NCI-H774 (cell line): ENCODE measurements at regions not wholly inside any gene's neighbourhood (a gene's known extent, or its start where the extent isn't known, plus 50 kb on each side); places are given as distances from the start of the nearest gene placed in this dataset.
"Not testable (repeated sequence)": the region's sequence is repeated elsewhere in the genome, so short reads cannot be mapped to it uniquely, and the experiment has no call there.

ENCODE experiments used
- DNase-seq: peaks from one replicate; lab custom pipeline; 2025; lab: John Stamatoyannopoulos, UW

DNA sequence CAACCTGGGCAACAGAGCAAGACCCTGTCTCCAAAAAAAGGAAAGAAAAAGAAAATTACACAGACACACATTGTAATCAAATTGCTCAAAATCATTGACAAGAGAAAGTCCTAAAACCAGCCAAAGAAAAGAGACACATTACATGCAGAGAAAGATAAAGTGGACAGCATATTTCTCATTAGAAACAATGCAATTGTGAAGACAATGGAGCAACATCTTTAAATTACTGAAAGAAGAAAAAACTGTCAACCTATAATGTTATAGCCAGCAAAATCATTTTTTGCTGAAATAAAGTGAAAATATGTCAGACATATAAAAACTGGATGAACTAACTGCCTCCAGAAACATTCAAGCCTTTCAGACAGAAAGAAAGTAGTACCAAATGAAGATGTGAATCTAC lies 120.6 kb downstream of the TMEM167A start:
- no peak for DNase-seq

DNA sequence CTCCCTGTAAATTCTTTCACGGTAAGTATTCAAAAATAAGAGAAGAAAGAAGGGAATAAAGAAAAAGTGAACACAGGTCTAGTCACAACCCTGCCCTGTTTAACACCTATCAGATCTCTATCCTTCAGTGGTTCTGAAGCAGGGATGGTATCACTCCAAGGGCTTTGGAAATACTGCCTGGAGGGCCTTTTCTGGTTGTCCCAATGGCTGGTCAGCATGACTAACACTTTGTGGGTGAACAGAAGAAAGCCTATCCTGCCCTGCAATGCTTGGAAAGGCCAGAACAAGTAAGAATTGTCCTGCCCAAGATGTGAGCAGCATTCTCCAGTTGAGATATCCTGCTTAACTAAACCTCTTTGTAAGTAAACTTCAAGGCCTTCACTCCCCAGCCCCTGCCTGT lies 124.9 kb downstream of the TMEM167A start:
- DNase-seq = no peak

DNA sequence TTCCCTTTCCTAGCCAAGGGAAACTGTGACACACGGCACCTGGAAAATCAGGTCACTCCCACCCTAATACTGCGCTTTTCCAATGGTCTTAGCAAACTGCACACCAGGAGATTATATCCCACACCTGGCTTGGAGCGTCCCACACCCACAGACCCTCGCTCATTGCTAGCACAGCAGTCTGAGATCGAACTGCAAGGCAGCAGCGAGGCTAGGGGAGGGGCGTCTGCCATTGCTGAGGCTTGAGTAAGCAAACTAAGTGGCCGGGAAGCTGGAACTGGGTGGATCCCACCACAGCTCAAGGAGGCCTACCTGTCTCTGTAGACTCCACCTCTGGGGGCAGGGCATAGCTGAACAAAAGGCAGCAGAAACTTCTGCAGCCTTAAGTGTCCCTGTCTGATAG lies 132.9 kb downstream of the TMEM167A start:
- DNase-seq = not testable (repeated sequence)

DNA sequence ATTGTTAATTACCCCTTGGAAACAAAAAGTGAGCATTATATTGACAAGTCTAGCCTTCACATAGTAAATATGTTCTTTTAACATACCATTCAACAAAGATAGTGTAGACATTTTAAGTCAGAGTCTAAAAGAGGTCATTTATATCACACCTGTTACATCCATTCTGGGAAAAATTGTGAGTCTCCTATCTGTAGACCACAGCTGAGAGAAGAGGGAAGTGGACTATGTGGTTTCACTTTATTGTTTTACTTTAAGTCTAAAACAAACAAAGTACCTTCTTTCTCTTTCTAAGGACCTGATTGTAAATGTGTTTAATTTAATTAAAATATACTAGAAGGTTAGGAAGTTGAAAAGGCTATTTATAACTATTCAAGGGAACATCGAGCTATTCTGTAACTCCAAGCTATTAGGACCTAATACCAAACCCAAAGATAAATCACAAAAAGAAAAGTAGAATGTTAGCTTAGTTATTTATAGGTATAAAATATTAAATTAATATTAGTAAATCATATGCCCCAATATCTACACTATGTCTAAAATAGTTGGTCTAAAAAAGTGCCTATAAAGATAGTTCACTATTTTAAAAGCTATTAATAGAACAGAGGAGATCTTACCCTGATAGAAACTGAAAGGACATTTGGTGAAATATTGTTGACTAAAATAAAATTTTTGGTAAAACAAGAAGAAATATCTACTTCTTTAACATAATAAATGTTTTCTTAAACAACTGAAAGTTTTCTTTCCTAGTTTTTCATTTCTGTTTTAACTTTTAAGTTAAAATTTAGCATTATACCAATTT lies 134.9 kb downstream of the TMEM167A start:
- DNase-seq = no peak

DNA sequence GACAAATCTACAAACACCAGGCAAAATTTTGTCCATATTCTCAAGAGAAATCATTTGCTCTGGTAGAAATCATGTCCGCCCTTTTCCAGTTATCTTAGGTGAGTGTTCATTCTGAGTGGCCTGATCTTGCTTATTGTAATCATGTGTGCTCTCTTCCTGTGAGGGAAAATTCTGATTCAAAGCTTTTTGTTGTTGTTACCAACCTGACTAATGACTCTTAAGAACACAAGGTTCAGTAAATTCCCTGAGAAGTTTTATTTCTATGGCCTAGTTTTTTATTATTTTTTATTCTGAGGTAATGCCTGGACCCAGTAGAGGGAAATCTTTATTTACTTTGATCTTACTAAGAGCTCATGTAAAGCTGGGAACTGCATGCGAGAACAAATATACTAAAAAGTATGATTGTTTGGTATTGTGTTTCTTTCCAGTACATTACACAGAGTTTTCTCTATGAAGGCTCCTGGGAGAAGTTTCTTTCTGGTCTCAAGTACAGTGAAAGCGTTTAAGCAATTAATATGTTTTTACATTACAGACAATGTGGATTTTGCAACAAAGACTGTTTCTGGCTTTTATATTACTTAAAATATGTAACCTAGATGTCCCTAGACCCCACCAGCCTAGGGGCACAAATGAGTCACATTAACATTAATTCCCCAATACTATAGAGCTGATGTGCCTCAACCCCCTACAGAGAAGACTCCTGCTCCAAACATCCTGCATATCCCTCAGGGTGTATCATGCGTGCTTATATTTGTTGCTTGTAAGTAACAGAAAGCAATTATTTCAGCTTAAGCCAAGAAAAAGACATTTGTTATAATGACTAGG lies 138.1 kb downstream of the TMEM167A start:
- no peak for DNase-seq

DNA sequence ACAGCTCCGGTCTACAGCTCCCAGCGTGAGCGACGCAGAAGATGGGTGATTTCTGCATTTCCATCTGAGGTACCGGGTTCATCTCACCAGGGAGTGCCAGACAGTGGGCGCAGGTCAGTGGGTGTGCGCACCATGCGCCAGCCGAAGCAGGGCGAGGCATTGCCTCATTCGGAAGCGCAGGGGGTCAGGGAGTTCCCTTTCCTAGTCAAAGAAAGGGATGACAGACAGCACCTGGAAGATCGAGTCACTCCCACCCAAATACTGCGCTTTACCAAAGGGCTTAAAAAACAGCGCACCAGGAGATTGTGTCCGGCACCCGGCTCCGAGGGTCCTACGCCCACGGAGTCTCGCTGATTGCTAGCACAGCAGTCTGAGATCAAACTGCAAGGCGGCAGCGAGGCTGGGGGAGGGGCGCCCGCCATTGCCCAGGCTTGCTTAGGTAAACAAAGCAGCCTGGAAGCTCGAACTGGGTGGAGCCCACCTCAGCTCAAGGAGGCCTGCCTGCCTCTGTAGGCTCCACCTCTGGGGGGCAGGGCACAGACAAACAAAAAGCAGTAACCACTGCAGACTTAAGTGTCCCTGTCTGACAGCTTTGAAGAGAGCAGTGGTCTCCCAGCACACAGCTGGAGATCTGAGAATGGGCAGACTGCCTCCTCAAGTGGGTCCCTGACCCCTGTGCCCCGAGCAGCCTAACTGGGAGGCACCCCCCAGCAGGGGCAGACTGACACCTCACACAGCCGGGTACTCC lies 144.5 kb downstream of the TMEM167A start:
- not testable (repeated sequence) for DNase-seq

DNA sequence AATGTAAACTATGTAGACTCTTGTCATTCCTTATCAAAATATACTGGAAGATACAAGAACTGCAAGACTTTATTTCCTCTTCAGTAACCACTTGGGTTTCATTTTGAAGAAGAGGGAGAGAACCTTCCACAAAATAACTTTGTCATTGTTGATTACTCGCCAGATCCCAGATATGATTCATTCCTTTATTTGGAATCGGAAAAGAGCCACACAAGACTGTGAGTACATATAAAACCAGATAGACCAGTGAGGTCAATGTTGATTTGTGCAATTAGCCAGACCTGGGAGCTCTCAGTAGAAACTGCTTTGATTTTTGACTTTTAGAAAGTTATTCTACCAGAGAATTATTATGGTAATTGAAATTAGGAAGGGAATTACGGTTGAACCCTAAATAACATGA lies 146.1 kb downstream of the TMEM167A start:
- DNase-seq = no peak

DNA sequence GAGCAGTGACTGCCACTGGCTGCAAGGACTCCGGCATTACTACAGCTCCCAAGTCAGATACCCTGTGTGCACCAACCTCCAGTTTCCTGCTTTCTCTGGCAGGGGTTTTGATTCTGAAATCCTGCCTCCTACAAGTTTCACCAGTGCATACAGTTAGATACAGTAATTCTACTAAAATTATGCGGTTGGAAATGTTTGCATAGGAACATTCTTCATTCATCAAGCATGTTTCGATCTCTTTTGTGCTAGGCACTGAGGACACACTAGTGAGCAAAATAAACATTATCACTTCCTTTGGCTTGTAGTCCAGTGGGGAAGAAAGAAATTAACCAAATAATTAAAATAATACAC lies 152.2 kb downstream of the TMEM167A start:
- DNase-seq = no peak

DNA sequence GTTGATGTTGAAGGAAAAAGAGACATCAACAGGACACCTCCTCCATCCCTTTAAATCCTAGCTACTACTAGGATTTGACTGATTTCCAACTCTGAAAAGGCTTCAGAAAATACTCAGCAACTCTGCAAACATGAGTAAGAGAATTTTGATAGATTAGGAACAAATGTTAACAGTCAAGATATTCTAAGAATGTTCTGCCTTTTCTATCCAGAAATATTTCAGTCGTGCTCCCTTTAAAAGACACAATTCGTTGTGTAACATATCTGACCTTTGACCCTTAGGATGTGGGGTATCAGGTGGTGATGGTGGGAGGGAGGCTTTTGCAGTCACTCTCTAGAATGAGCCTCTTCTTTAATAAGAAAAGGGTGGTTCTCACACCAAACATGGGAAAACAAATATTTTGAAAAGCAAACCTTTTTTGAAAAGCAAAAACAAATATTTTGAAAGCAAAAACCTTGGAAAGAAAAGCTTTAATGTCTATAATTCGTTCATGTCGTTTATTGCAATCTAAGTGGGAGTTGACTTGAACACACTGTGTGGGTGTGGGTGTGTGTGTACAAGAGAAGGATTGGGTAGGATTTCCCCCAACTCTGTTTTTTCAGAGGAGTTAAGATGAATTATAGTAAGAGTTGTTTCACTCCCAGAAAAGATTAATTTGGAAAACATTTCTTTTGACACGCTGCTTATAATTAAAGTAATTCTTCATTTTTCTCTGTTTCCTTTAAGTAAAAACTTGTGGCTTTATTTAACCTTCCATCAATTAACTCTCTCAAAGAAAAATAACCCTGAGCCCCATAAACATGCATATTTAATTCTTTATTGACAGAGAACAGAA lies 152.8 kb downstream of the TMEM167A start:
- DNase-seq = no peak

DNA sequence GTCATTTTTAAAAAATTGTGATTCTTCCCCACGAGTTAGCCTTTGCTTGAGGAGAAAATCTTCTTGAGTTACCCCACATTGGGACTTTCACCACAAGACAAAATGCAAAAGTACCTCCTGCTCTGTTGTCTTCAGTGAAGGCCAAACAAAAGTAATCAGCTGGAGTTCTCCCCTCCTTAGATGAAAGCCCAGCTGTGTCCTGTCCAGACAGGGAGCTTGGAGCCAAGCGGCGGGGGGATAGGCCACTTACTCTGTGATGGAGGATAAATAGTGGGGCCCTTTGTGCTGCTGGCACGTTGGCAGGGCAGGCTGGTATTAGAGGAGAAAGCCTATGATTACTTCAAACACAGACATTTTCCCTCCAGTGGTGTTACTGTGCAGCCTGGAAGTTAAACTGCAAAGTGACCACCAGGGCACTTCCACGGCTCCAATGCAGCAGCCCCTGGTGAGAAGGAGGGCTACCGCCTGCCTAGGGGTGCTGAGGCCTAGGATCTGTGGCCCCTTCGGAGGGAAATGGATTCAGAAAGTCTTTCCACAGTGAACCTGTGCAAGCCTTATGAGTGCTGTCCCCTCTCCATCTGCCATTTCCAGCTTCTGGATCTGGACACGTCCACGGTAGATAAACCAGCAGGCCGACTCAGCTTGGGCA lies 155.0 kb downstream of the TMEM167A start:
- DNase-seq = no peak

DNA sequence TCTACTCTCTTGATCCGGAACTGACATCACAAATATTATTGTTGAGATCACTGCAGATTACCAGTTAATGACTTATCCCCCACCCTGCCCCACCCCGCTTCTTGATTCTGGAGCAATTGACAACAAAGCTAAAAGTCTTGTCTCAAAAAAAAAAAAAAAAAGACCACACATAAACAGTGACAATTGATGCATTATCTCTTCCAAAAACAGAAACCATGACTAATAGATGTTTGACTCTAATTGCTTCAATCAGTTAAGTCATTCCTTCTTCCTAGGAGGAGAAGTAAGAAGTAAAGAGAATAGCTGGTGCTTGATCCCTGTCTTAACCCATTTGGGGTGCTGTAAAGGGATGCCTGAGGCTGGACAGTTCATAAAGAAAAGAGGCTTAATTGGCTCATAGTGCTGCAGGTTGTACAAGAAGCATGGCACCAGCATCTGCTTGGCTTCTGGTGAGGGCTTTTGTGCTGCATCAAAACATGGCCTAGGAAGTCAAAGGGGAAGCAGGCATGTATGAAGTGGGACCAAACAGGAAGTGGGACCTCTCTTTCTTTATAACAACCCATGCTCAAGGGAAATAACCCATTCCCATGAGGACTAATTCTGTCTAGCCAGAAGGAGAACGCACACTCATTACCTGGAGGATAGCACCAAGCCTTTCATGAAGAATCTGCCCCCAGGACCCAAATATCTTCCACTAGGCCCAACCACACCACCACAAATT lies 158.7 kb downstream of the TMEM167A start:
- no peak for DNase-seq

DNA sequence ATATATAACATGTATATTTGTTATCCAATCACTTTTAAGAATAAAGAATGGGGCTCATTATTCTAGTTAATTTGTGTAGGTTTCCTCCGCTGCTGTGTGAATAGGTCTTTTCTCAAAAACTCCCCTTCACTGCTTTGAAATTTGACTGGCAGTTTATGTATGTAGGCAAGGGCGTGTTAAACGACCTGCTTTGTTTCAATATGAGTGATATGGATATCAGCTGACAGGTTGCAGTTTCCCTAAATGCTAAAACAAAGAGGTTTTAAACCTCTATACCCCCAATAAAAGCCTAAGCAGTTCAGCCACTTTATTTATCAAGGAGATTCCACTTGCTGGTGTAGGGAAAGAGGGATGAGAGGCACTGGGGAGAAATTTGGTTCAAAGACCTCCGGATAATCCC lies 159.6 kb downstream of the TMEM167A start:
- DNase-seq = no peak

DNA sequence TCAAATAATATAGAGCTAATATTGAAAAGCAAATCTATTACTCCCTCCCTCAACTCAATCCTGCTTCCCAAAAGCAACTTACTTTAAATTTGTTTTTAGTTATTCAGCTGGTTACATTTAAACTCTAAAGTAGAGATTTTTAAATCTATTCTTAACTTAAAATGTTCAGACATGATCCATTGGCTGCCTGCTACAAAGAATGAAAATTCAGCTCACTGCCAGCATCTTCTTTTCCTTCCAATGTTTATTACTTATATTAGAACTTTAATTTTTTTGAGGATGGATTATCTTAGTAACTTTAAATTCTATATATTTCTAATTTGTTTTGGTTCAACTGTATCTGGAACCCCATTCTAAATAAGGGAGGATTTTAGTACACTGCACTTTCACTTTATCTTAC lies 163.2 kb downstream of the TMEM167A start:
- DNase-seq = no peak

DNA sequence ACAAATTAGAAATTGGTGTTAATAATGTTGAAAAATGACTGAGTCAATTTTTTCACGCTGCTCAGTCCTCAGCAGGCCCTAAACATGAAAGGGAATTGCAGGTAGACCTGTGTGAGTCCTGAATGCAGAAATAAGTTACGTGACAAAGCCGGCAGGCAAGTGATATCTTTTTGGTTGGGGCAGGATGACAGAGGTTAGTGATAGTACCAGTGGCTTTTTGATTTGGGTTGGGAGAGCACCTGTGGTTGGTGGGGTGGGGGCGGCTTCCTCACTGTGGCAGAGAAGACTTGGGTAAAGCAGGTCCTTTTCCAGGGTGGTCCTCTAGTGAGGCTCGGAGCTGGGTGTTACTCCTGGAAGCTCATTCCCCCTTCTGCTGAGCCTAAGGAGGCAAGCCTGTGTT lies 164.7 kb downstream of the TMEM167A start:
- no peak for DNase-seq

DNA sequence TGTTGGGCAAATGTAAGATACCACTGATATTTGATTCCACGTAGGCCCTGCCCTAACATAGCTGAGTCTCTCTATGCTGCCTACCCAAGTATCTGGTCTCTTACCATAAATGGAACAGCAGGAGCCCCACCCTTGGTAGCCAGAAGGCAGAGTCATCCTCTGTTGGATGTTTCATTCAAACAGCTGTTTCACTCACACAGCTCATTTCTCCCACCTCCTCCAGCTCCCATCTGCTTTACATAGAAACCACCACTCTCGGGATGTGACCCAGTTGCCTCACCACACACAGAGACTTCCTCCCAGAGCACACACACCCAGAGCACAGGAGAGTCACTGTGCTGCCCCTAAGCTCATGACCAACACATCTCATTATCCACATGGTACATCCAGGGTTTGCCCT lies 165.3 kb downstream of the TMEM167A start:
- DNase-seq = no peak

DNA sequence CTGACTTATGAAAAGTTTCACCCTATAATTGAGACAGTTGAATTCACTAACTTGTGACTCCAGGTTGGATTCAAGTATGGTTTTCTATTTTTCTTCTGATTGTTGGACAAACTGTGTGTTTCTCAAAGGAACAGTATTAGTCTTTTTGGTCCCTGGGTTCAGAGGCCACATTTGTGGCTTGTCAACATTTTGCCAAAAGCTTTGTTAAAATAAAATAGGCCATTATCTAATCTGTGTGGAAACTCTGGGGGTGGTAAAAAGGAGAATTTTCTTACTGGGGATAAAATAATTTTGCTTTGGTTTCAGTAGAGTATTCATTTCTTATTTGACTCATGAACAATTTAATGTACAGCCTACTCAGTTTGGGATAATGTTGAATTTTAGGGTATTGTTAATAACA lies 166.3 kb downstream of the TMEM167A start:
- no peak for DNase-seq

DNA sequence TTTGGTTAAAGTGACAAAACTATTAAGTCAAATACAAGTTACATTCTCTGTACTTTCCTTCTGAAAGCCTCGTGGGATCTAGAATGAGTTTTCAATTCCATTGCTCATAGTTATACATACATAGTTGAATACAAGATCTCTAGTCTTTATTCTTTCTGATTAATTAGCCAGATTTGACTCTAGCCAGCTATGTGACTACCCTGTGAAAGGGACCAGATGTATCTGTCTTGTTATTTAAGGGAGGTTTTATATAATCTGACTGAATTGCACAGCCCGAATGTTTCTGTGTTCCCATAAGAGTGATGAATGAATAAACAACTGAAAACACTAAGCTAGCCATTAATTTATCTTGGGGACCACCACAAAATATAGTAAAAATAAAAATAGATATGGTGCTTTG lies 166.7 kb downstream of the TMEM167A start:
- no peak for DNase-seq

DNA sequence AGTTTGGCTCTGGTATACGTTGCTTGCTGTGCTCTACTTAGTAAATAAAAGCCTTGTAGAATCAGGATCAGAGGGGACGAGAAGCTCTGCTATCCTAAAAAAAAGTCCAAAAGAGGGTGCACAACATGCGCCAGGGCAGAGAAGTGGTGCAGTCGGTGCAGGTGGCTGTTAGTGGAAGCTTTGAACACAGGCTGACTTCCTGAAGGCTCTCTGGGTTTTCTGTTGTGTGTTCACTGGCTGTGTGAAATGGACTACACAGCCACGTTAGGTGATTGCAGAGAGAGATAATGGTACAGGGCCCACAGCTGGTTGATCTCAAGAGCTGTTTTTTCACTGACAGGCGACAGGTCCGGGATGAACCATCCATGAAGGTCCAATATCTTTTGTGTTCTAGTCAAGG lies 167.4 kb downstream of the TMEM167A start:
- DNase-seq = no peak

DNA sequence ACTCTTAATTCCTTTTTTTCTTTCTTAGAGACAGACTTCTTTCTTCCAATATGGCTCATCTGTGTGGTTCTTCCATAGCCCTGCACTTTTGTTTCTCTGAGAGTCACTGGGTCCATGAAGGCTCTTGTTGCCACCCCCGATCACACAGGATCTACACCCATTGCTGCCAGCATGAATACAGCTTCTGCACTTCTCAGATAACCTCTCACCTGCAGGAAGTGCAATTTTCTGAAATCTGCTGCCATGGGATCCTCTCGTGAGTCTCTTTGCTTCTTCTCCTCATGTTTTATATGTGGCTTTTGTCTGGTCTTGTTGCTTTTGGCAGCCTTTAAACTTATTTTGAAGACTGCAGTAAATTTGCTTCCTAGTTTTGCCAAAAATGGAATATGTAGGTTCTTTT lies 171.2 kb downstream of the TMEM167A start:
- DNase-seq = no peak

DNA sequence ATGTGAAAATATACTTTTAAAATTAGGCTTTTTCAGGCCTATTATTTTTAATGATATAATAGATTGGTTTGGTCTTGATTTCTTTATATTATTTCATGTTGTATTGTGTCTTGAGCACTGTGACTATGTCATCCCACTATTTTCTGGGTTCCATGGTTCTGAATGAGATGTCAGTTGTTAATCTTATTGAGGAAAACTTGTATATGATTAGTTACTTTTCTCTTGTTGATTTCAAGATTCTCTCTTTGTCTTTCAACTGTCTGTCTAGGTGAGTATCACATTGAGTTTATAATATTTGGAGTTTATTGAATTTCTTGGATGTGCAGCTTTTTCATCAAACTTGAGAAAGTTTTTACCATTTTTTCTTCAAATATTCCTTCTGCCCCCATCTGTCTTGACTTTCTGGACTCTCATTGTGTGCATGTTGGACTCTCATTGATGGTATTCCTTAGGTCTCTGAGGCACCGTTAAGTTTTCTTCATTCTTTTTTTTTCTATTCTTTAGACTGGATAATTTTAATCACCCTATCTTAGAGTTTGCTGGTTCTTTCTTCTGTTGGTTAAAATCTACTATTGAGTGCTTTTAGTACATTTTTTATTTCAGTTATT lies 175.8 kb downstream of the TMEM167A start:
- DNase-seq = no peak
